Tongue (tissue), 1 donor: ENCODE measurements at regions not wholly inside any gene's neighbourhood (a gene's known extent, or its start where the extent isn't known, plus 50 kb on each side); places are given as distances from the start of the nearest gene placed in this dataset.
"Not testable (repeated sequence)": the region's sequence is repeated elsewhere in the genome, so short reads cannot be mapped to it uniquely, and the experiment has no call there.

Experiments used
- DNase-seq: peaks from one replicate; pipeline ENCODE4 v3.0.0-alpha.2; 2015

DNA sequence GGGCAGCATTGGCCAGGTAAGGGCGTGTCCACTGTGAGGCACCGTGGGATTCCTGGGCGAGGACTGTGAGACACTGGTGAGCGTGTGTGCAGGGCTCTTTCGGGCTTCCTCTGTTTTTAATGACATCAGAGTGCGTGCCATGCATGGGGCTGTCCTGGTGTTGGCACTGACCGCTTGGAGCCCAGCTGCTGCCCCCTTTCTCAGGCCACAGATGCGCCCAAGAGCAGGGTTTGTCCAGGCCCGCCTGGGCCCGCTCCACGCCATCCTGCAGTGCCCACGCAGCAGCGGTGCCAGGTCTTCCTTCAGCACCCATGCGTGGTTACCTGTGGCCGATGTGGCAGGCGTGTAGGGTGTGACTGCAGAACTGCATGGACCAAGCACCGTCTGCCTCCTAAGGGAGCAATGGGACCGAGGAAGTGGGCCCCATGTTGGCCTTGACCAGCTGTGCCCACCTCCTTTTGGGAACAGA lies 72.3 kb upstream of the SEPTIN5 start:
- no peak for DNase-seq

DNA sequence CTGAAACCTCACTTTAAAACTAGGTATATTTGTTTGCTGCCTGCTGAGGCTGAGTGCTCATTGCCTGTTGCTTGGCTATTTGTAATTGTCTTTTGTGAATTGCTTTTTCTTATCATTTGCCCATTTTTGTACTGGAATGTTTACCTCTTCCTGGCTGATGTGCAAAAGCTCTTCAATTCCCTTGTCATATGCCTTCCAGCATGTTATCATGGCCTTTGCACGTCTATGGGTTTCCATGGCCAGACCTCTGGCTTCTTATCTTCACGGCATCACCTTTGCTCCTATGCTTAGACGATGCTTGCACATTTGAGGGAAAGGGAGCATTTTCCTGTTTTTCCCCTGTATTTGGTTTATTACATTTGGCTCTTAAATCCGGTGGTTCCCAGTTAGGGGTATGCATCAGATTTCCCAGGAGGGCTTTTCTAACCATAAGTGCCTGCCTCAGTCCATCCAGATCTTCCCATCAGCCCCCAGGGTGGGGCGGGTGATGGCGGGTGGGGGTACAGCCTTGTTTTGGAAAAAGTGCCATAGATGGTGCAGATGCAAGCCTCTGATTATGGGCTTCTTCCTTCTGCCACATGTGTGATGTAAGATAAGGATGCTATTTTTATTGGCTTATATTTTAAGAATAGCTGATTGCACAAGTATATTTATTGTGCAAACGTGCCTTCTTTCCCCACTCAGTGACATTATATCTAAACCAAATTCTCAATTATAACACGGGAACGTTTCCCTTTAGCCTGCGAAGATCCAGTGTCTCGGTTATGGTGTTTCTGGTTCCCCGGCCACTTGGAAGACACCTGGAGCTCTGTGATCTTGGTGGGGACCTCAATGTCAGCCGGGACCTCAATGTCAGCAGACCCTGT lies 70.6 kb upstream of the SEPTIN5 start:
- DNase-seq: no peak

DNA sequence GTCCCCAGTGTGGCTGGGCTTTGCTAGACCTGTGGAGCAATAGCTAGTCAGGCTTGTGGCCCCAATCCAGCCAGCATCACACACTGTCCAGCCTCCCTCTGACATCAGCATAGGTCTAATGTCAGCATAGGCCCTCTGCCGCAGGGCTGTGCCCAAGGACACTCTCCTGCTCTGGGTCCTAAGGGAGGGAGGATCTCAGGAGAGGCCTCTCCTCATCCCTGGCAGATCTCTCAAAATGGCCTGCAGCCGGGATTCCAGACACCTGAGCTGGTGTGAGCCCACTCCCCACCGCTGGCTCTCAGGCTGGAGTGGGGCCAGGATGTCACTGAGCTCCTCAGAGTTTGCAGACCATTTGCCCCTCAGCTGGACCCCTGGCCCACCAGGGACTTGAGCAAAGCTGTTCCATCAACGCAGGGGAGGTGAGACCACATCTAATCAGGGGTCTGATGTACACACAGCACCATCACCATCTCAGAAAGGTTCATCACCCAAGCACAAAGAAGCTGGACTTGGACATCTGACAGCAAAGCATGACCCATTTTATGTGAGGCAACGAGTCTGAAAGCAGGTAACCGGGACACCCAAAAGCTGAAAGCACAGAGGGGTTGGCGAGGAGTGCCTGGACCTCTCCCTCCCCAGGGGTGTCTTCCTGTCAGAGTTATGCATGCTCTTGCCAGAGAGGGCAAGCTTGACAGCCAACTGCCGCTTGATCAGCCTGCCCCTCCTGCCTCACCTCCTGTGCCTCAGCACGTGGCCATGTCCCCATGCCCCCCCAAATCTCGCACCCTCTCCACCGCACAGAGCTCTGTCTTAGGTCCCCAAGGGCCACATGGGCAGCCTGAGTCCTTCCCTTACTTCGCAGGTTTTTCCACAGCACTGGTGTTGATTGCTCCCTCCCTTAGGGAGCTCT lies 69.7 kb upstream of the SEPTIN5 start:
- DNase-seq: no peak

DNA sequence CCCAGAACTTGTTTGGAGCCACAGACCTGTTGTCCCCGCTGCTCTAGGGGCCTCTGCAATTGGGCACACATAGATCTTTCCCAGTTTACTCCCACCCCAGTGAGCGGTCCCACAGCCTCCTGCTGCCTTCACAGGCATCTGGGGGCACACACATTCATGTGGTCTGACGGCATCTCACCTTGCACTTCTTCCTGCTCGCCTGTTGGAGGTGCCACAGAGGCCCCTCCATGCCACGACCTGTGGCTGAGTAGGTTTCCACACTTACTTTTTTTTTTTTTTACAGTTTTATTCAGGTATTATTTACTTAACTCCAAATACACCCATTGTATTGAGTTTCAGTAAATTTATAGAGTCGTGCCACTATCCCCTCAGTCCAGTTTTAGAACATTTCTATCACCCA lies 68.9 kb upstream of the SEPTIN5 start:
- no peak for DNase-seq

DNA sequence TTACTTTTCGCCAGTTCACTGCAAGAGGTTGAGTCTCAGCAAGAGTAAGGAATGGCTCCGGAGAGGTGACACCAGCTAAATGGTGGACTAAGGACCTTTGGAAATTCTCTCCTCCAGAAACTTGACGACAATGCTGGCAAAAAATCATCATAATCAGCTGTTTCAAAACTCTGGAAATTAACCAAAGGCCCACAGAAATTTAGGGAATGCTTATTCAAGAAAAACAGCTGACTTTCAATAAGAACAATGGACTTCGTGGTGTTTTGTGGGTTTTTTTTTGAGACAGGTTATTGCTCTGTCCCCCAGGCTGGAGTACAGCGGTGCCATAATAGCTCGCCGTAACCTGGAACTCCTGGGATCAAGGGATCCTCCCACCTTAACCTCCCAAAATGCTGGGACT lies 68.4 kb upstream of the SEPTIN5 start:
- DNase-seq: no peak

DNA sequence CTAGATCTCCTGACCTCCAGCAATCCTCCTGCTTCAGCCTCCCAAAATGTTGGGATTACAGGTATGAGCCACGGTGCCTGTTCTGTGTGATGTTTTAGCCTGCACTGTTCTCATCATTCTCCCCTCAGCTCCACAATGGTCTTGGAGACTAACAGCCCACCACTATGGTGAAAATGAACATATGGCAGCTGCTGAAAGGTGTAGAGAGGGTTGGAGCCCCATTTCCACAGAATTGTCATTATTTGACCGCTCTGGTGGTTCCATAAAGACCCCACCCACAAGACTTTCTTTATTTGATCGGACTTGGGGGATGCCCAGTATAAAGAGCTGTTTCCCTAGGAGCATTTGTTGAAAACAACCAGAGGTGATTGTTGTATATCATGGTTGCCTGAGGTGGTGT lies 67.9 kb upstream of the SEPTIN5 start:
- no peak for DNase-seq

DNA sequence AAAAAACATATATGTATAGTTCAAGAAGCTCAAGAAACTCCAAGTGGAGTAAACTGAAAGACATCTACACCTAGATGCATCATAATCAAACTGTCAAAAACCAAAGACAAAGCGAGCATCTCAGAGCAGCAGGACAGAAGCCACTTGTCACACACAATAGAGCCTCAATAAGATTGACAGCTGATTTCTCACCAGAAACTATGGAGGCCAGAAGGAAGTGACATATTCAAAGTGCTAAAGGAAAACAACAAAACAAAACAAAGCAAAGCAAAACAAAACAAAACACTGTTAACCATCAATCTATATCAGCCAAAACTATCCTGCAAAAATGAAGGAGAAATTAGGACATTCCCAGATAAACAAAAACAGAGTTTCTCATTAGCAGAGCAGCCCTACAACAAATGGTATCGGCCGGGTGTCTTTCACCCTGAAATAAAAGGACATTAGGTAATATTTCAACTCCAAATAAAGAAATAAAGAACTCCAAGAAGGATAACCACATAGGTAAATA lies 65.8 kb upstream of the SEPTIN5 start:
- no peak for DNase-seq

DNA sequence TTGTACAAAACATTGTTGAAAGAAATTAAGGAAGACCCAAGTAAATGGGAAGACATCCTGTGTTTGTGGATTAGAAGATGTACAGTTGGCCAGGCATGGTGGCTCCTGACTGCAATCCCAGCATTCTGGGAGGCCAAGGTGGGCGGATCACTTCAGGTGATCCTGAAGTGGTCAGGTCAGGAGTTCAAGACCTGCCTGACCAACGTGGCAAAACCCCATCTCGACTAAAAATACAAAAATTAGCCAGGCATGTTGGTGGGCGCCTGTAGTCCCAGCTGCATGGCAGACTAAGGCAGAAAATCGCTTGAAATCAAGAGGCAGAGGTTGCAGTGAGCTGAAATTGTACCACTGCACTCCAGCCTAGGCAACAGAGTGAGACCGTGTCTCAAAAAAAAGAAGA lies 62.0 kb upstream of the SEPTIN5 start:
- no peak for DNase-seq

DNA sequence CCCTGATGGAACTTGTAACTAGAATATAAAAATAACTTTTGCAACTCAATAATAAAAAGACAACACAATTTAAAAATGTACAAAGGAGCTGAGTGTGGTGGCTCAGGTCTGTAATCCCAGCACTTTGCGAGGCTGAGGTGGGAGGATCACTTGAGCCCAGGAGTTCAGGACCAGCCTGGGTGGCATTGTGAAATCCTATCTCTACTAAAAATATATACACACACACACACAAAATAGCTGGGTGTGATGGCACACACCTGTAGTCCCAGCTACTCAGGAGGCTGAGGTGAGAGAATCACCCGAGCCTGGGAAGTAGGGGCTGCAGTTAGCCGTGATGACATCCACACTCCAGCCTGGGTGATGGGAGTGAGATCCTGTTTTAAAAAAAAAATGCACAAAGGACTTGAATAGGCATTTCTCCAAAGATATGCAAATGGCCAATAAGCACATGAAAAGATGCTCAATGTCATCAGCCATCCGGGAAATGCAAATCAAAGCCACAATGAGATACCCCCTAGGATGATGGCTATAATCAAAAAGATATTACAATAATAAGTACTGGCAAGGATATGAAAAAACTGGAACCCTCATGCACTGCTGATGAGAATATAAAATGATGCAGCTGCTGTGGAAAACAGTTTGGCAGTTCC lies 59.8 kb upstream of the SEPTIN5 start:
- no peak for DNase-seq

DNA sequence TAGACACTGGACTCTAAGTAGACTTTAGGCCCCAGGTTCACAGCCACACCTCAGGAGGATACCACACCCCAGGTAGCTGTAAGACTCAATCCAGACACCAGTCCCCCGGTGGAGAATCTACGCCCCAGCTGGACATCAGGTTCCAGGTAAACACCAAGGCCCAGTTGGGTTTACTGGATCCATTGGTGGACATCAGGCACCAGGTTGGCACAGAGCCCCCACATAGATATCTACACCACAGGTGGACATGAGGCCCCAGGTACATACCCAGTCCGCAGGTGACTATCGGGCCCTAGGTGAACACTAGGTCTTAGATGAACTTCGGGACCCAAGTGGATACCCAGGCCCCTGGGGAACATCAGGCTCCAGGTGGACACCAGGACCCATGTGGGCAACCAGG lies 58.9 kb upstream of the SEPTIN5 start:
- DNase-seq: no peak

DNA sequence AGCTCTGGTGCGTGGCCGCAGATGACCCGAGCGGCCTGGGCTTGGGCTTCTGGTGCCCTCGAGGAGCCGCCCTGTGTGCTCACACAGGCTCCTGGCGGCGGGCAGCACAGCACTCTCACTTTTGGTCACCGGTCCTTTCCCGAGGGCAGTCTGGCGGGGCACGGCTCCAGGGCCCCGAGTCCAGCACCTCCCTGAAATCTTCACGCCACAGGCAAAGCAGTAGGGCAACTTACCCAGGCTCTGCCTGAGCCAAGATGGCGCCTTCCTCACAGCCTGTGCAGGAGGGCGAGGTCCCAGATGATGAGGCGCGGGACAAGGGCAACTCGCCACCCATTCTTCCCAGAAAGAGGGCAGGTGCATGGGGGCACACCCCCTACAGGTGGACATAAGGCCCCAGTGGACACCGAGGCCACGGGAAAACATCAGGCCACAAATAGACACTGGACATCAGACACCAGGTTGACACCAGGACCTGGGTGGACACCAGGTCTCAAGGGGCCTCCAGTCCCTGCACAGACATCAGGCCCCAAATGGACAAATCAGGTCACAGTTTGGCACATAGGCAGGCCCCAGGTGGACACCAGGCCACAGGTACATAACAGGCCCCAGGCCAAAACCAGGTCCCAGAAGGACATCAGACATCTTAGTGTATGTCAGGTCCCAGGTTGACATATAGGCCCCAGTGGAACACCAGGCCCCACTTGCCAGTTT lies 57.6 kb upstream of the SEPTIN5 start:
- DNase-seq: no peak

DNA sequence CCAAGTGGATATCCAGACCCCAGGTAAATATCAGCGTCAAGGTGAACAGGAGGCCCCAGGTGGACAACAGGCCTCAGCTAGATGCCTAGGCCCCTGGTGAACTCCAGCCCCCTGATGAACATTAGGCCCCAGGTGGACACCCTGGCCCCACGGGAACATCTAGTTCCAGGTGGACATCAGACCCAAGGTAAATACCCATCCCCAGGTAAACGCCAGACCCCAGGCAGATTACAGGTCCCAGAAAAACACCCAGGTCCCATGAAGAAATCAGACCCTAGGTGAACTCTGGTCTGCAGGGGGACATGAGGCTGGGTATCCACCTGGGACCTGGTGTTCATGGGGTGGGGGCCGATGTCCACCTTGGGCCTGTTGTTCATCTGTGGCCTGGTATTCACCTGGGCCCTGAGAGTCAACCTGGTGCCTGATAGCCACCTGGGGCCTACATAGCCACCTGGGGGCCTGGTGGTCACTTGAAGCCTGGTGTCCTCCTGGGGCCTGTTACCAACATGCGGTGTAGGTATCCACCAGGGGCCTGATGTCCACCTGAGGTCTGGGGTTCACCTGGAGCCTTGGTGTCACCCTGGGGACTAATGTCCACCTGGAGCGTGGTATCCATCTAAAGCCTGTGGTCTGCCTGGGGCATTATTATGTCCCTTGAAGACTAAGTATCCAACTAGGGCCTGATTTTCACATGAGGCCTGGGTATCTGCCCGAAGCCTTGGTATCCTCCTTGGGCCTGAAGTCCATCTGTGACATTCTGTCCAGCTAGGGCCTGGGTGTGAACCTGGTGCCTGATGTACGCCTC lies 56.8 kb upstream of the SEPTIN5 start:
- no peak for DNase-seq

DNA sequence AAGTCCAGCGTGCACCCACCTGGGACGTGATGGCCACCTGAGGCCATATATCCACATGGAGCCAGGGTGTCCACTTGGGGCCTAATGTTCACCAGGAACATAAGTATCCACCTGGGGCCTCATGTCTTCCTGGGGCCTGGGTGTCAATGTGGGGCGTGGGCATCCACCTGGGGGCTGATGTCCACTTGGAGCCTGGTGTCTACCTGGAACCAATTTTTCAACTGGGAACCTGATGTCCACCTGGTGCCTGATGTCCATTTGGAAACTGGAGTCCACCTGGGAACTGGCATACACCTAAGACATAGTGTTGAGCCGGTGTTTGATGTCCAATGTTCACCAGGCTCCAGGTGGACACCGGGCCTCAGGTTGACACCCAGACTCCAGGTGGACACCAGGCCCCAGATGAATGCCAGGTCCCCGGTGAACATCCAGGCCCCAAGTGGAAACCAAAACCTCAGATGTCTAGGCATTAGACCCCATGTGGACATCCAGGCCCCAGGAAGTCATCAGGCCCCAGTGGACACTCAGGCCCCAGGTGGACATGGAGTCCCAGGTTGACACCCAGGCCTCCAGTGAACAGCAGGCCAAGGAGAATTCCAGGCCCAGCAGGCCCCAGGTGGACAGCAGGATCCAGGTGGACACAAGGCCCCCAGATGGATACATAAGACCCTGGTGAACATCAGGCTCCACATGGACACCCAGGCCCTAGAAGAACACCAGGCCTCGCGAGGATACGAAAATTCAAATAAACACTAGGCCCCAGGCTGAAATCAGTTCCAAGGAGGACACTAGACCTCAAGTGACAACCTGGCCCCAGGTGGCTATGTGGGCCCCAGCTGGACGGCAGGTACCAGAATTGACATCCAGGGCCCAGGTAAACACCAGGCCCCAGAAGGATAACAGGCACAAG lies 56.0 kb upstream of the SEPTIN5 start:
- DNase-seq: no peak

DNA sequence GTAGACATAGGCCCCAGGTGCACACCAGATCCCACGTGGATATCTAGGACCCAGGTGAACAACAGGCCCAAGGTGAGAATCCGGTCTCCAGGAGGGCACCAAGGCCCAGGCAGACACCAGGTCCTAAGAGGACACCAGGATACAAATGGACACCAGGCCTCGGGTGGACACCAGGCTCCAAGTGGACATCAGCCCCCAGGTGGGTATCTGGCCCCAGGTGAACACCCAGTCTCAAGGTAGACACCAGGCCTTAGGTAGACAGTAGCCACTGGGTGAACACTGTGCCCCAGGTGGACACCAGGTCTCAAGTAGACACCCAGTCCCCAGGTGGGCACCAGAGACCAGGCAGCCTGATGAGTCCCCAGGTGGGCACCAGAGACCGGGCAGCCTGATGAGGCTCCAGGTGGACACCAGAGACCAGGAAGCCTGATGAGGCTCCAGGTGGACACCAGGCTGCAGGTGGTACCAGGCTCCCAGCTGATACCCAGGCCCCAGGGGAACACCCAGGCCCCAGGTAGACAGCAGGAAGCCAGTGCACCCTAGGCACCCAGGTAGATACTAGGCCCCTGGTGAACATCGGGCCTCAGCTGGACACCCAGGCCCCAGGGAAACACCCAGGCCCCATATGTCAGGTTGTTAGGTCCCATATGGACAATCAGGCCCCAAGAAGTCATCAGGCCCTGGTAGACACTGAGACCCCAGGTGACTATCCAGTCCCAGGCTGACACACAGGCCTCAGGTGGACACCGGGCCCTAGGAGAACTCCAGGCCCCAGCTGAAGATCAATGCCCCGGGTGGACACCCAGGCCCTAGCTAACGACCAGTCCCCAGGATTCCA lies 55.1 kb upstream of the SEPTIN5 start:
- no peak for DNase-seq

DNA sequence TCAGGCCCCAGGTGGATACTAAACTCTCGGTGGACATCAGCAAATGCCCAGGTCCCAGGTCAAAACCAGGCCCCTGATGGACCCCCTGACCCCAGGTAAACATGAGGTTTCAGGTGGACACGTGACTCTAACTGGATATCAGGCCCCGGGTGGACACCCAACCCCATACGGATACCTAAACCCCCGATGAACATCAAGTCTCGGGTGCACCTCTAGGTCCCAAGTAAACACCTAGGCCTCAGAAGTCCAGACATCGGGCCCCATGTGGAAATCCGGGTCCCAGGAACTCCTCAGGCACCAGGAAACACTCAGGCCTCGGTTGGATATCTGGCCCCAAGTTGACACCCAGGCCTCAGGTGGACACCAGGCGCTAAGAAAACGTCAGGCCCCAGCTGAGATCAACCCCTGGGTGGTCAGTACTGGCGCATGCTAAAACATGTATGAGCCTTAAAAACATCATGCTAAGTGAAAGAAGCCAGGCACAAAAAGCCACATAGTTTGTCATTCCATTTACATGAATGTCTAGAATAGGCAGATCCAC lies 54.4 kb upstream of the SEPTIN5 start:
- DNase-seq: no peak

DNA sequence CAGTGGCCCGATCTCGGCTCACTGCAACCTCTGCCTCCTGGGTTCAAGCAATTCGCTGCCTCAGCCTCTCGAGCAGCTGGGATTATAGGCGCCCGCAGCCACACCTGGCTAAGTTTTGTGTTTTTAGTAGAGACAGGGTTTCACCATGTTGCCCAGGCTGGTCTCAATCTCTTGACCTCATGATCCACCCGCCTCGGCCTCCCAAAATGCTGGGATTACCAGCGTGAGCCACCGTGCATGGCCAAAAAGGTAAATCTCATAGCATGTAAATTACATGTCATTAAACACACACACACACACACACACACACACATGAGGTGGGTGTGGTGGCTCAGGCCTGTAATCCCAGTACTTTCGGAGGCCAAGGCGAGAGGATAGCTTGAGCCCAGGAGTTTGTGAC lies 53.7 kb upstream of the SEPTIN5 start:
- not testable (repeated sequence) for DNase-seq

DNA sequence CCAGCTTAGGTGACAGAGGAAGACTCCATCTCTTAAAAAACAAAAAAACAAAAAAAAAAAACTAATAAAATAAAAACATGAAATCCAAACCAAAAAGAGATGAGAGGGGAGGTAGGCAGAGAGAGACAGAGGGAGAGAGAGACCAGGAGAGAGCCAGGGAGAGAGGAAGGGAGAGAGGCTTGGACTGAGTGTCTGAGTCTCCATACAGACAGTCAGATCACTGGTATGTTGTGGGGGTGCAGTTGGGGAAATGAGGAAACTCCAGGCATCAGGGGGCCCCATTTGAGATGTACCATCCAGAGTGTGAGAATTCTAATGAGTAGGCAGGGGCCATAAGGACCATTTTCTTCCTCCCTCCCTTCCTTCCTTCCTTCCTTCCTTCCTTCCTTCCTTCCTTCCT lies 53.1 kb upstream of the SEPTIN5 start:
- no peak for DNase-seq

DNA sequence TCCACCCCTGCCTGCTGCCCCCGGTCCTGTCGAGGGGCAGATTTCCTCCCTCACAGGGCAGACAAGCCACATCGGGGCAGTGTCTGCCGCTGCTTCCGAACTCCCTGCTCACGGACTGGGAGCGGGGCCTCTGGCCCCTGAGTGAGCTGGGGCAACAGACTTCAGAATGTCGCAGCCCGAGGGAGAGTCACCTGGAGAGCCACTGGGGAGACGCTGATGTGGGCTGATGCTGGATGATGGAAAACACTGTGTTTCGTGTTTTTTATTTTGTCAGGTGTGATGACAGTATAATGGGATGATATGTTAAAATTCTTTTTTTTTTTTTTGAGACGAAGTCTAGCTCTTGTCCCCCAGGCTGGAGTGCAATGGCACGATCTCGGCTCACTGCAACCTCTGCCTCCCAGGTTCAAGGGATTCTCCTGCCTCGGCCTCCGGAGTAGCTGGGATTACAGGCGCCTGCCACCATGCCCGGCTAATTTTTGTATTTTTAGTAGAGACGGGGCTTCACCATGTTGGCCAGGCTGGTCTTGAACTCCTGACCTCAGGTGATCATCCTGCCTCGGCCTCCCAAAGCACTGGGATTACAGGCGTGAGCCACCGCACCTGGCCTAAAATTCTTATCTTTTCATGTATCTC lies 52.1 kb upstream of the SEPTIN5 start:
- DNase-seq: not testable (repeated sequence)
